ENCODE measurements at regions not wholly inside any gene's neighbourhood (a gene's known extent, or its start where the extent isn't known, plus 50 kb on each side); places are given as distances from the start of the nearest gene placed in this dataset.
"Not testable (repeated sequence)": the region's sequence is repeated elsewhere in the genome, so short reads cannot be mapped to it uniquely, and the experiment has no call there.

DNA sequence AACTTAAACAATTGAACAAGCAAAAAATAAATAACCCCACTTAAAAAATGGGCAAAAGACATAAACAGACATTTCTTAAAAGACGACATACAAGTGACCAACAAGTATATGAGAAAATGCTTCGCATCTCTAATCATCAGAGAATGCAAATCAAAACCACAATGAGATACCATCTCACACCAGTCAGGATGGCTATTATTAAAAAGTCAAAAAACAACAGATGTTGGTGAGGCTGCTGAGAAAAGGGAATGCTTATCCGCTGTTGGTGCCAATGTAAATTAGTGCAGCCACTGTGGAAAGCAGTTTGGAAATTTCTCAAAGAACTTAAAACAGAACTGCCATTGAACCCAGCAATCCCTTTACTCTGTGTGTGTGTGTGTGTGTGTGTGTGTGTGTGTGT is 122.2 kb upstream of the TGFBR2 start:
- not testable (repeated sequence) for TF ChIP-seq CTCF, POLR2A (IDR thresholded peaks at IDR 0.05)
